Pancreas (tissue), 10 donors: ENCODE measurements at regions not wholly inside any gene's neighbourhood (a gene's known extent, or its start where the extent isn't known, plus 50 kb on each side); places are given as distances from the start of the nearest gene placed in this dataset.

Source experiments
- ATAC-seq, 4 donors: fragments of 200-7000 bp; cut with Tn5 transposase; one replicate each; pipeline versions ENCODE4 v1.8.0 to v1.9.1; 2020; ENCODE audit warnings: mild to moderate bottlenecking in 4 of 4, moderate library complexity in 4 of 4
- DNase-seq, 6 donors: peaks; one replicate each; pipeline ENCODE4 v3.0.0-alpha.2; 2020
- FAIRE-seq: peaks from 2 replicates; lab custom pipeline; 2012; peaks lifted over from hg19 to GRCh38; lab: Jason Lieb, UNC
- H3K27ac ChIP-seq, 4 donors: fragments of 200-600 bp; sonication (generic); 1 replicate in 3 of 4; 2 replicates in 1 of 4; pipeline versions ENCODE4 v1.5.0 to v1.8.0; 2020
- H3K27me3 ChIP-seq, 4 donors: fragments of 200-600 bp; one replicate each; pipeline ENCODE4 v1.8.0; 2021
- H3K36me3 ChIP-seq, 3 donors: fragments of 200-600 bp; sonication (generic) in 1 of 3; one replicate each; pipeline versions ENCODE4 v1.5.0 to v1.8.0; 2020 to 2021
- H3K4me1 ChIP-seq, 3 donors: fragments of 200-600 bp; one replicate each; pipeline ENCODE4 v1.8.0; 2021
- H3K4me3 ChIP-seq, 4 donors: fragments of 200-600 bp; sonication (generic) in 2 of 4; one replicate each; pipeline versions ENCODE4 v1.5.0 to v1.8.0; 2020 to 2021
- H3K9me3 ChIP-seq, 4 donors: fragments of 200-600 bp; one replicate each; pipeline ENCODE4 v1.8.0; 2021
- WGBS, 2 donors: extraction: QIAGEN DNeasy Blood & Tissue Kit; methylation state at CpG; one replicate each; pipeline ENCODE4 v1.1.7; 2013; 5-methylcytosine and 5-hydroxymethylcytosine counted together
- intact Hi-C, 3 donors: fragments of 100-400 bp; cut with DNase I; formaldehyde crosslinking; loops; one replicate each; pipeline versions ENCODE4 v1.11.1 to v1.14.2; 2022
- TF ChIP-seq, protein P1 (sequence below), 4 donors: fragments of 200-600 bp; sonication (generic) in 3 of 4; IDR thresholded peaks; one replicate each; pipeline versions ENCODE4 v1.5.0 to v1.8.0; 2021; ENCODE audit warnings: antibody characterized with exemption in 4 of 4
- donor health status: healthy with polysubstance abuse.
- donor health status: DM: no; HTN: no; CAD: no; lungs with moderate emphysema.
- donor health status: DM: no; HTN: no; CAD: no.
- donor health status: control.
- donor health status: control.
- donor health status: Bipolar disorder and iron deficiency.
- donor health status: DM: yes; HTN: yes; CAD: no.
- donor health status: DM: no; HTN: no; CAD: no.
- donor health status: DM: no; HTN: no; CAD: no.
- donor health status: DM: yes; HTN: yes; CAD: no.

DNA sequence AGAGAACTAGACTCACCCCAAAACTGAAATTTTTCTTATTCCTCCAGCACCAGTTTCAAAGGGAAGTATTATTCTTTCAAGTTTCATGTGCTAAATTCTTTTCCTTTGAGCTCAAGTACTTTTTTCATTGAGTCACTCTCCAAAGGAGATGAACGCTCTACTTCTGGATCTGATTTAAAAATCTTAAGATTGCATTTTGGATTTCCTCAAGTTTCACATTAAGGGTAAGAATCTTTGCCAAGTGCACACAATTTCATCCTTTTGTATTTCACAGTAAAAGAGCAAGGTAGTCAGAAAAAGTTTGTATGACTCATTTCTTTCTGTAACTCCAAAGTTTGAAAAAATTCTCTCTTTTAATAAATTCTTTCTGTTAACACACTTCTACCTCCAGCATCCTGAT is 435.5 kb downstream of the RAB38 start:
- FAIRE-seq (no peak), ATAC-seq (no peak), DNase-seq (no peak)
- Histone ChIP-seq H3K9me3 (no peaks in the 10 kb centered on the region), H3K27ac (no peak overlapping the region), H3K4me1 (no peaks in the 10 kb centered on the region), H3K36me3 (no peaks in the 10 kb centered on the region), H3K27me3 (no peaks in the 10 kb centered on the region), H3K4me3 (no peak overlapping the region)
- intact Hi-C loops, result no loop called here
- TF ChIP-seq, protein P1, sequence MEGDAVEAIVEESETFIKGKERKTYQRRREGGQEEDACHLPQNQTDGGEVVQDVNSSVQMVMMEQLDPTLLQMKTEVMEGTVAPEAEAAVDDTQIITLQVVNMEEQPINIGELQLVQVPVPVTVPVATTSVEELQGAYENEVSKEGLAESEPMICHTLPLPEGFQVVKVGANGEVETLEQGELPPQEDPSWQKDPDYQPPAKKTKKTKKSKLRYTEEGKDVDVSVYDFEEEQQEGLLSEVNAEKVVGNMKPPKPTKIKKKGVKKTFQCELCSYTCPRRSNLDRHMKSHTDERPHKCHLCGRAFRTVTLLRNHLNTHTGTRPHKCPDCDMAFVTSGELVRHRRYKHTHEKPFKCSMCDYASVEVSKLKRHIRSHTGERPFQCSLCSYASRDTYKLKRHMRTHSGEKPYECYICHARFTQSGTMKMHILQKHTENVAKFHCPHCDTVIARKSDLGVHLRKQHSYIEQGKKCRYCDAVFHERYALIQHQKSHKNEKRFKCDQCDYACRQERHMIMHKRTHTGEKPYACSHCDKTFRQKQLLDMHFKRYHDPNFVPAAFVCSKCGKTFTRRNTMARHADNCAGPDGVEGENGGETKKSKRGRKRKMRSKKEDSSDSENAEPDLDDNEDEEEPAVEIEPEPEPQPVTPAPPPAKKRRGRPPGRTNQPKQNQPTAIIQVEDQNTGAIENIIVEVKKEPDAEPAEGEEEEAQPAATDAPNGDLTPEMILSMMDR (IDR thresholded peaks at IDR 0.05), result no peak
- 73 to 83% methylated on average over 1 of the region's 1 CpG for WGBS, 2 donors

DNA sequence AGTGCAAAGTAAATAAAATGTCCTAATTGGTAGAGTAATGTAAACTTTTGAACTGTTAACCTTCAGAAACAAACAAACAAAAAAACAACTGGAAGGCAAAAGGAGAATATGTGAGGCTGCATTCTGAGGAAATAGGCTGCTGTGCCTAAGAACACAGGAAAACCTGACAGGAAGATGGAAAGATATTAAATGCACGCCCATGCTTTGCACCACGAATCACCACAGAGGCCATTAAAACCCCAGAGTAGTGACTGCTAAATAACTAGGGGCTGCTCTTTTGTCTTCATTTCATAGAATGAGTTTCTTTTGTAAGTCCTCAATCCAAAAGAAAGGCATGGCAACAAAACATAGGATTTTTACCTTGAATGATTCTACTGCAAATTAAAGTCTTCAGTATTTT is 436.0 kb downstream of the RAB38 start:
- H3K4me3 ChIP-seq, result no peak overlapping the region
- 25 to 45% methylated on average over 2 of the region's 2 CpGs for WGBS, 2 donors
- DNase-seq (no peak), ATAC-seq (no peak), FAIRE-seq (no peak)
- intact Hi-C loops, result no loop called here
- no peaks in the 10 kb centered on the region for H3K27me3 ChIP-seq
- H3K27ac ChIP-seq, result no peak overlapping the region
- H3K9me3 ChIP-seq, result no peaks in the 10 kb centered on the region
- H3K36me3 ChIP-seq, result no peaks in the 10 kb centered on the region
- TF ChIP-seq, protein P1 (IDR thresholded peaks at IDR 0.05), result no peak
- H3K4me1 ChIP-seq, result no peaks in the 10 kb centered on the region

DNA sequence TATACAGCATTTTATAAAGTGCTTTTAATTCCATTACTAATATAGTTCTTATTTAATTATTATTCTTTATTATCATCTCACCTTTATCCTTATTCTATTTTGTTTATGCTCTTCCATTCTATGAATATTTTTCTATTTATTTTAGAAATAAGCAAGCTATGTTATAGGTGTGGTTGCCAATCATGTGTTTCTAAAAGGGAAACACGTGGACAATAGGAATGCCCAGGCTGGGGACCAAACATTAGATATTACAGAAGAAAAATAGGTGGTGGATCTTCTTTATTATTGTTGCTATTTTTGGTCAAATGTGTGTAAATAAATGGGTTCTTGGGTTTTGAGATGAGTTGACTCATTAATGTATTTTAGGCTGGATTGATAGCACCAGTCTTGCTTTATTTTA is 438.3 kb downstream of the RAB38 start:
- DNase-seq (no peak), FAIRE-seq (no peak), ATAC-seq (no peak)
- H3K9me3 ChIP-seq, result no peaks in the 10 kb centered on the region
- no peak overlapping the region for H3K27ac ChIP-seq
- no peaks in the 10 kb centered on the region for H3K27me3 ChIP-seq
- TF ChIP-seq, protein P1 (IDR thresholded peaks at IDR 0.05), result no peak
- H3K4me1 ChIP-seq, result no peaks in the 10 kb centered on the region
- H3K36me3 ChIP-seq, result no peaks in the 10 kb centered on the region
- intact Hi-C loops, result no loop called here
- H3K4me3 ChIP-seq, result no peak overlapping the region
- 49 to 52% methylated on average over 1 of the region's 1 CpG for WGBS, 2 donors

DNA sequence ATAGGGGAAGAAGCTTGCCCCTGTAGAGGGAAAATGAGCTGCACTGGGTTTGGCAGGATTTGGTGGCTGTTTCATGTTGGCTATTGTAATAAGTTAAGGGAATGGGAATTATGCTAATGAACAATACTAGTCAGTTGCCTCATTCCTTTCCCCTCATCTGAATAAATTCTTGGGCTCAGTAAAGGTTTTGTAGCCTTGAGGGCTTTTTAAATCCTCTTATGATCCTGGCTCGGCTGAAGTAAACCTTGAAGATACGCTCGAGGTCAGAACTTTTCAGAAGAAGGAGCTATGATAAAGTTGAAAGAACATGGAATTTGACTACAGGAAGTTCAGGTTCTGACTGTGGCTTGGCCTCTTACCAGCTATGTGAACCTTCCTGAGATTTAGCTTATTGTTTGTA is 448.7 kb downstream of the RAB38 start:
- intact Hi-C loops, result no loop called here
- Histone ChIP-seq H3K9me3 (no peaks in the 10 kb centered on the region), H3K4me3 (no peak overlapping the region), H3K36me3 (no peaks in the 10 kb centered on the region), H3K27ac (no peak overlapping the region), H3K4me1 (no peaks in the 10 kb centered on the region), H3K27me3 (no peaks in the 10 kb centered on the region)
- no peak for DNase-seq
- TF ChIP-seq, protein P1 (IDR thresholded peaks at IDR 0.05), result no peak
- FAIRE-seq, result no peak
- ATAC-seq, result no peak
- WGBS, 2 donors, result 29 to 52% methylated on average over 3 of the region's 3 CpGs

DNA sequence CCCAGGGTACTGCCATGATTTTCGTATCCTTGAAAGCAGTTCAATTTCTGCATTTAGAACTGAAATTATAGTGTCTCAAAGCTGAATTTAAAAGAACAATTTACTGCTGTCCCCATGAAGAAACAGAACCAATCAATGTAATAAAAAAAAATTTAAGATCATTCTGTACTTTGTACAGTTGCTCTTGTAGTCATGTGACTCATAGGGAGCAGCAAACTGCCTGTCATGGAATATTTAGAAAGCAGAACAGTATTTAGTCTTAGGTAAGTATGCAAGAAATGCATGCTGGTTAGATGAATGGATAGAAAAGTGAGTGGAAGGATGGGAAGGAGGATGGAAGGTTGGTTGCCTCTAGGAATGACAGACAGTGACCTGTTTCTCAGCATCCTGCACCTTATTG is 450.9 kb downstream of the RAB38 start:
- FAIRE-seq (no peak), DNase-seq (no peak), ATAC-seq (no peak)
- Histone ChIP-seq H3K27me3 (no peaks in the 10 kb centered on the region), H3K4me3 (no peak overlapping the region), H3K4me1 (no peaks in the 10 kb centered on the region), H3K9me3 (no peaks in the 10 kb centered on the region), H3K36me3 (no peaks in the 10 kb centered on the region), H3K27ac (no peak overlapping the region)
- 69 to 73% methylated on average over 1 of the region's 1 CpG for WGBS, 2 donors
- TF ChIP-seq, protein P1 (IDR thresholded peaks at IDR 0.05), result no peak
- intact Hi-C loops, result no loop called here
